Astrocyte of the spinal cord (primary cell): ENCODE measurements at regions not wholly inside any gene's neighbourhood (a gene's known extent, or its start where the extent isn't known, plus 50 kb on each side); places are given as distances from the start of the nearest gene placed in this dataset.

Experiments
- DNase-seq: peaks from one replicate; pipeline ENCODE4 v3.0.0; 2011; ENCODE audit warnings: low read depth, low spot score
- H3K4me3 ChIP-seq: 2 replicates; pipeline ENCODE4 v1.5.1; 2011; ENCODE audit warnings: low read depth, mild to moderate bottlenecking, low read length, moderate library complexity
- CTCF ChIP-seq: IDR thresholded peaks from 2 replicates; pipeline ENCODE4 v1.5.1; 2012; ENCODE audit warnings: low read depth, mild to moderate bottlenecking, low read length, inconsistent platforms
- in situ Hi-C: cut with HindIII; loops from 2 replicates; pipeline ENCODE4 v1.10.0; 2017; ENCODE audit warnings: low sequenced_read_pairs

GRCh38 chr14:86057018-86057667 is 527.2 kb downstream of the FLRT2 start:
- peak; percentile 79 for TF ChIP-seq CTCF
- peak; percentile 16 for DNase-seq

GRCh38 chr14:86055512-86056075 is 525.6 kb downstream of the FLRT2 start:
- peak; percentile 21 for TF ChIP-seq CTCF
- in situ Hi-C loops: no loop called here
- H3K4me3 ChIP-seq: no peak overlapping the region
- DNase-seq: peak; percentile 18

More at GRCh38 chr14:86057018-86057667, 527.2 kb downstream of the FLRT2 start:
- in situ Hi-C loops: no loop called here
- H3K4me3 ChIP-seq: no peak overlapping the region

- no peak overlapping the region for H3K4me3 ChIP-seq
- DNase-seq: no peak
- TF ChIP-seq CTCF: no peak
- in situ Hi-C loops: no loop called here
These were observed 522.9 kb downstream of the FLRT2 start for GRCh38 chr14:86052868-86053267.

- no peak for DNase-seq
- in situ Hi-C loops: no loop called here
- no peak overlapping the region for H3K4me3 ChIP-seq
- TF ChIP-seq CTCF: no peak
These were observed 520.8 kb downstream of the FLRT2 start for GRCh38 chr14:86050757-86051156.

- in situ Hi-C loops: no loop called here
- no peak for DNase-seq
- H3K4me3 ChIP-seq: no peak overlapping the region
- TF ChIP-seq CTCF: no peak
These were observed 520.2 kb downstream of the FLRT2 start for GRCh38 chr14:86050072-86050683.

- no peak for DNase-seq
- no peak overlapping the region for H3K4me3 ChIP-seq
- in situ Hi-C loops: no loop called here
- TF ChIP-seq CTCF: no peak
These were observed 509.2 kb downstream of the FLRT2 start for GRCh38 chr14:86039176-86039575.
